HCT116 (cell line): ENCODE measurements at regions not wholly inside any gene's neighbourhood (a gene's known extent, or its start where the extent isn't known, plus 50 kb on each side); places are given as distances from the start of the nearest gene placed in this dataset.
A peak's percentile ranks its signal among the peaks of the same experiment; 100 is the strongest.

Source experiments
- ATAC-seq: fragments of 200-7000 bp; cut with Tn5 transposase; 2 replicates; pipeline ENCODE4 v1.9.1; 2020; ENCODE audit warnings: mild to moderate bottlenecking, moderate library complexity
- BruUV-seq: library from RNA; stranded (reverse); fragments of 400-500 nt; replicated peaks from 2 replicates; lab custom pipeline; 2021; lab: Mats Ljungman, UMichigan
- CTCF ChIA-PET: fragments of 300-600 bp; sonication (Branson Sonifier 250); formaldehyde crosslinking; loops from one replicate; lab custom pipeline; 2021; ENCODE audit warnings: antibody characterized with exemption; lab: Charles Lee
- POLR2A ChIA-PET: fragments of 300-600, 350-600 bp; sonication (Branson Sonifier 250); formaldehyde crosslinking; loops from one replicate; lab custom pipeline; 2021; ENCODE audit warnings: antibody characterized with exemption; lab: Charles Lee
- RAD21 ChIA-PET, 2 experiments: fragments of 300-600 bp; sonication (Branson Sonifier 250); formaldehyde crosslinking; loops; one replicate each; lab custom pipeline; 2023; ENCODE audit warnings: low total read pairs in 2 of 2; ENCODE audit not compliant: uncharacterized antibody in 2 of 2, unreplicated experiment in 2 of 2, low non-redundant PET in 1 of 2; lab: Charles Lee
- DNase-seq: peaks from one replicate; pipeline ENCODE4 v3.0.0-alpha.2; 2010; ENCODE audit warnings: low read depth, low spot score
- H2AFZ ChIP-seq: fragments of 200-600 bp; shearing (Covaris generic), sonication (generic); 2 replicates; pipeline ENCODE4 v1.6.1; 2017; ENCODE audit warnings: low read depth, mixed run types, mixed read lengths, antibody characterized with exemption, low read length; ENCODE audit not compliant: poor library complexity, severe bottlenecking
- H3K27ac ChIP-seq: 2 replicates; pipeline ENCODE4 v1.5.1; 2012; ENCODE audit warnings: low read depth, low read length
- H3K27me3 ChIP-seq: fragments of 200-600 bp; sonication (generic); 2 replicates; pipeline ENCODE4 v1.6.1; 2016; ENCODE audit warnings: mixed run types, low read length, mixed read lengths; ENCODE audit not compliant: insufficient read depth
- H3K36me3 ChIP-seq, 2 experiments: fragments of 200-500 bp in 1 of 2; fragments of 200-600 bp in 1 of 2; sonication (Bioruptor generic) in 1 of 2; sonication (generic) in 1 of 2; 2 replicates each; pipeline versions ENCODE4 v1.5.1 to v1.6.1; 2014 to 2016; ENCODE audit warnings: low read length in 2 of 2, inconsistent platforms in 1 of 2, mixed read lengths in 1 of 2, mixed run types in 1 of 2; ENCODE audit not compliant: insufficient read depth in 2 of 2, control insufficient read depth in 1 of 2
- H3K4me1 ChIP-seq, 2 experiments: fragments of 200-600 bp in 1 of 2; sonication (generic) in 1 of 2; 2 replicates each; pipeline versions ENCODE4 v1.5.1 to v1.6.1; 2012 to 2017; ENCODE audit warnings: low read length in 2 of 2, inconsistent platforms in 1 of 2, mild to moderate bottlenecking in 1 of 2, mixed read lengths in 1 of 2, mixed run types in 1 of 2, moderate library complexity in 1 of 2; ENCODE audit not compliant: insufficient read depth in 2 of 2, control insufficient read depth in 1 of 2
- H3K4me2 ChIP-seq: fragments of 200-600 bp; sonication (generic); 2 replicates; pipeline ENCODE4 v1.6.1; 2017; ENCODE audit warnings: mixed run types, low read length, mixed read lengths
- H3K4me3 ChIP-seq, 2 experiments: fragments of 200-600 bp in 1 of 2; sonication (generic) in 1 of 2; replicated peaks in 1 of 2; 2 replicates each; pipeline ENCODE4 v1.5.1; 2011 to 2016; ENCODE audit warnings: low read length in 2 of 2, control low read depth in 1 of 2, low read depth in 1 of 2, mild to moderate bottlenecking in 1 of 2, mixed read lengths in 1 of 2, mixed run types in 1 of 2
- H3K79me2 ChIP-seq: fragments of 200-600 bp; sonication (generic); 2 replicates; pipeline ENCODE4 v1.6.1; 2017; ENCODE audit warnings: mild to moderate bottlenecking, mixed run types, low read length, moderate library complexity, mixed read lengths; ENCODE audit not compliant: insufficient read depth
- H3K9ac ChIP-seq: fragments of 200-600 bp; sonication (generic); 2 replicates; pipeline ENCODE4 v1.6.1; 2016; ENCODE audit warnings: low read length, mixed read lengths
- H3K9me2 ChIP-seq: fragments of 200-600 bp; sonication (generic), shearing (Covaris generic); 2 replicates; pipeline ENCODE4 v1.6.1; 2017; ENCODE audit warnings: mixed run types, mild to moderate bottlenecking, moderate library complexity; ENCODE audit not compliant: insufficient read depth
- H3K9me3 ChIP-seq, 2 experiments: fragments of 200-500 bp in 1 of 2; fragments of 200-600 bp in 1 of 2; sonication (Bioruptor generic) in 1 of 2; sonication (generic) in 1 of 2; 2 replicates each; pipeline ENCODE4 v1.6.1; 2014 to 2017; ENCODE audit warnings: low read length in 2 of 2, mixed read lengths in 2 of 2, inconsistent platforms in 1 of 2, low read depth in 1 of 2, mild to moderate bottlenecking in 1 of 2, mixed run types in 1 of 2, moderate library complexity in 1 of 2; ENCODE audit not compliant: control insufficient read depth in 1 of 2, insufficient read depth in 1 of 2
- H4K20me1 ChIP-seq: fragments of 200-600 bp; sonication (generic), shearing (Covaris generic); 2 replicates; pipeline ENCODE4 v1.6.1; 2017; ENCODE audit warnings: mixed run types, mild to moderate bottlenecking, moderate library complexity; ENCODE audit not compliant: insufficient read depth
- ELF1 ChIP-seq: IDR thresholded peaks from 2 replicates; pipeline ENCODE4 v1.6.1; 2012; ENCODE audit warnings: low read depth, borderline replicate concordance
- EZH2 ChIP-seq: fragments of 200-600 bp; sonication (generic); IDR thresholded peaks from 2 replicates; pipeline ENCODE4 v1.6.1; 2017; ENCODE audit warnings: antibody characterized with exemption, mixed run types
- RAD21 ChIP-seq: IDR thresholded peaks from 2 replicates; pipeline ENCODE4 v1.6.1; 2012; ENCODE audit warnings: low read depth, mild to moderate bottlenecking
- SIN3A ChIP-seq: IDR thresholded peaks from 2 replicates; pipeline ENCODE4 v1.6.1; 2012; ENCODE audit warnings: low read depth
- SP1 ChIP-seq: IDR thresholded peaks from 2 replicates; pipeline ENCODE4 v1.6.1; 2012; ENCODE audit warnings: low read depth
- SRF ChIP-seq: IDR thresholded peaks from 2 replicates; pipeline ENCODE4 v1.6.1; 2012; ENCODE audit warnings: low read depth
- intact Hi-C: fragments of 100-400 bp; cut with micrococcal nuclease; formaldehyde crosslinking; loops from 2 replicates; pipeline ENCODE4 v1.10.0; 2022
- TF ChIP-seq, protein P1 (sequence below): IDR thresholded peaks from 2 replicates; pipeline ENCODE4 v1.6.1; 2012; ENCODE audit warnings: low read depth

DNA sequence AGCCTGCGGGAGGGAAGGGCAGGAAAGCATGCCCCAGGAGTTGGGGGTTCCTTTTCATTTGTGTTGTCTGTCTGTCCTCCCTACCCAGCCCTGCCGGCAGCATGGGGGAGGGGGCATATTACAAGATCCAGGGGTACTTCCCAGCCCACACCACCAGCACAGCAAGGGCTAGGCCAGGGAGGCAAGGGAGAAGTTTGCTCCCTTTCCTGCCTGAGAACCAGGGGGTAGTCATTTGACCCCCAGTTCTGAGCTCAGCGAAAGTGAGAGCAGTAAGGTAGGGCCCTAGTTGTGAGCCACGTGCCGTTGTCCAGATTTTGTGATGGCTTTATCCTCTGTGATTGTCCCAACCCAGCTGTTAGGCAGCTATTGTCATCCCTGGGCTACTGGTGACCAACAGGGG lies 364.7 kb downstream of the BCL11B start:
- H4K20me1 ChIP-seq = no peaks in the 10 kb centered on the region
- no TSS peak for BruUV-seq
- H3K27ac ChIP-seq = no peak overlapping the region
- no peak for TF ChIP-seq EZH2
- TF ChIP-seq, protein P1, sequence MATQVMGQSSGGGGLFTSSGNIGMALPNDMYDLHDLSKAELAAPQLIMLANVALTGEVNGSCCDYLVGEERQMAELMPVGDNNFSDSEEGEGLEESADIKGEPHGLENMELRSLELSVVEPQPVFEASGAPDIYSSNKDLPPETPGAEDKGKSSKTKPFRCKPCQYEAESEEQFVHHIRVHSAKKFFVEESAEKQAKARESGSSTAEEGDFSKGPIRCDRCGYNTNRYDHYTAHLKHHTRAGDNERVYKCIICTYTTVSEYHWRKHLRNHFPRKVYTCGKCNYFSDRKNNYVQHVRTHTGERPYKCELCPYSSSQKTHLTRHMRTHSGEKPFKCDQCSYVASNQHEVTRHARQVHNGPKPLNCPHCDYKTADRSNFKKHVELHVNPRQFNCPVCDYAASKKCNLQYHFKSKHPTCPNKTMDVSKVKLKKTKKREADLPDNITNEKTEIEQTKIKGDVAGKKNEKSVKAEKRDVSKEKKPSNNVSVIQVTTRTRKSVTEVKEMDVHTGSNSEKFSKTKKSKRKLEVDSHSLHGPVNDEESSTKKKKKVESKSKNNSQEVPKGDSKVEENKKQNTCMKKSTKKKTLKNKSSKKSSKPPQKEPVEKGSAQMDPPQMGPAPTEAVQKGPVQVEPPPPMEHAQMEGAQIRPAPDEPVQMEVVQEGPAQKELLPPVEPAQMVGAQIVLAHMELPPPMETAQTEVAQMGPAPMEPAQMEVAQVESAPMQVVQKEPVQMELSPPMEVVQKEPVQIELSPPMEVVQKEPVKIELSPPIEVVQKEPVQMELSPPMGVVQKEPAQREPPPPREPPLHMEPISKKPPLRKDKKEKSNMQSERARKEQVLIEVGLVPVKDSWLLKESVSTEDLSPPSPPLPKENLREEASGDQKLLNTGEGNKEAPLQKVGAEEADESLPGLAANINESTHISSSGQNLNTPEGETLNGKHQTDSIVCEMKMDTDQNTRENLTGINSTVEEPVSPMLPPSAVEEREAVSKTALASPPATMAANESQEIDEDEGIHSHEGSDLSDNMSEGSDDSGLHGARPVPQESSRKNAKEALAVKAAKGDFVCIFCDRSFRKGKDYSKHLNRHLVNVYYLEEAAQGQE = no peak
- no peak for TF ChIP-seq RAD21
- no peak for TF ChIP-seq SRF
- no peaks in the 10 kb centered on the region for H3K9me2 ChIP-seq
- no peaks in the 10 kb centered on the region for H3K36me3 ChIP-seq
- H3K4me2 ChIP-seq = 0 out of 2 replicates have a peak overlapping the region, but pooled peaks have one; percentile 55
- H3K79me2 ChIP-seq = no peaks in the 10 kb centered on the region
- H3K9me3 ChIP-seq = no peaks in the 10 kb centered on the region
- DNase-seq (no peak), ATAC-seq (no peak)
- intact Hi-C loops = loop anchor here (5.0 kb wide), 1 partner anchor 120 kb away; no protein-coding TSS in a partner anchor
- ChIA-PET CTCF (no interaction called here), POLR2A (no interaction called here), RAD21 (no interaction called here)
- no peak overlapping the region for H2AFZ ChIP-seq
- no peak overlapping the region for H3K9ac ChIP-seq
- H3K4me3 ChIP-seq = no peak overlapping the region
- H3K27me3 ChIP-seq = peaks cover 46% of the 10 kb centered on the region; the same call in 1 of the 2 replicates
- peaks cover 38 to 39% of the 10 kb centered on the region in 2 experiments for H3K4me1 ChIP-seq

DNA sequence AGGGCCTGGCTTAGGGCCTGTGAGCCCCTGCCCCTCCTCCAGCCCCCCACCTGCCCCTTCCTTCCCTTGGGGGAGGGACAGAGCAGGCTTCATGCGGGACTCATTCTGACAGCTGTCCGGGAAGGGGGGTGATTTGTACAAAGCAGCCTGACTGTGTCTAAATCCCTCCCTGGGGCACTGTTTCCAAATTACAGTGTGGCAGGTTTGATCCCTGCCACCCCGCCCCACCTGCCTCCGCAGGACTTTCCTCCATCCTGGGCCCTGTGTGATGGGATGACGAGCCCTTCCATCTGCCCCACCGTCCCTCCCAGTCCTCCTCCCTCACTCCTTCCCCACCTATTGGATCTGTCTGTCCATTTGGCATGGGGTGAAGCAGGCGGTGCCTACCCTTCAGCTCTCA lies 363.9 kb downstream of the BCL11B start:
- DNase-seq (no peak), ATAC-seq (no peak)
- Histone ChIP-seq H3K4me3 (no peak overlapping the region), H3K79me2 (no peaks in the 10 kb centered on the region), H3K9ac (no peak overlapping the region), H3K27me3 (peaks cover 50% of the 10 kb centered on the region; the same call in 1 of the 2 replicates), H3K27ac (no peak overlapping the region), H3K36me3 (no peaks in the 10 kb centered on the region), H2AFZ (no peak overlapping the region), H3K9me2 (no peaks in the 10 kb centered on the region), H3K4me2 (no peak overlapping the region), H3K4me1 (peaks cover 38 to 39% of the 10 kb centered on the region in 2 experiments), H3K9me3 (no peaks in the 10 kb centered on the region), H4K20me1 (no peaks in the 10 kb centered on the region)
- ChIA-PET CTCF (no interaction called here), RAD21 (no interaction called here), POLR2A (no interaction called here)
- TF ChIP-seq RAD21 (no peak), SIN3A (no peak), ELF1 (no peak), SP1 (no peak)
- intact Hi-C loops = loop anchor here (2.0 to 5.0 kb wide), 2 partner anchors 119 to 365 kb away; partner anchors contain the start of gene BCL11B
- no TSS peak for BruUV-seq
